K562 (cell line): ENCODE measurements at regions not wholly inside any gene's neighbourhood (a gene's known extent, or its start where the extent isn't known, plus 50 kb on each side); places are given as distances from the start of the nearest gene placed in this dataset.

ENCODE experiments used
- ATAC-seq: fragments of 200-7000 bp; cut with Tn5 transposase; 3 replicates; pipeline ENCODE4 v1.9.1; 2020; ENCODE audit warnings: moderate library complexity
- BruUV-seq: library from RNA; stranded (reverse); fragments of 400-500 nt; replicated peaks from 2 replicates; lab custom pipeline; 2021; lab: Mats Ljungman, UMichigan
- CTCF ChIA-PET: fragments of 300-600 bp; formaldehyde crosslinking; extraction: SDS; loops from one replicate; lab custom pipeline; 2021; ENCODE audit warnings: low intra/inter-chr PET ratio; lab: Yijun Ruan, JAX
- POLR2A ChIA-PET: fragments of 300-600, 350-650 bp; sonication (Branson Sonifier 250); formaldehyde crosslinking; extraction: SDS; loops from one replicate; lab custom pipeline; 2021; ENCODE audit warnings: antibody characterized with exemption, inconsistent platforms; lab: Yijun Ruan, JAX
- DNase-seq, 4 experiments: peaks; one replicate each; pipeline versions ENCODE4 v3.0.0 to v3.0.0-alpha.2; 2011 to 2018; ENCODE audit warnings: low spot score in 3 of 4, mixed read lengths in 3 of 4; ENCODE audit errors: extremely low read depth in 1 of 4
- FAIRE-seq: peaks from 2 replicates; lab custom pipeline; 2011; peaks lifted over from hg19 to GRCh38; lab: Jason Lieb, UNC
- H2AFZ ChIP-seq: 2 replicates; pipeline ENCODE4 v1.6.0; 2011; ENCODE audit warnings: low read depth, low read length, control low read depth, inconsistent platforms
- H3K27ac ChIP-seq: fragments of 200-600 bp; 3 replicates; pipeline ENCODE4 v1.8.0; 2011; ENCODE audit warnings: low read depth, mild to moderate bottlenecking, control low read depth, inconsistent platforms, low read length, moderate library complexity, mixed read lengths; ENCODE audit errors: extremely low read depth
- H3K27me3 ChIP-seq, 2 experiments: fragments of 300-600 bp in 1 of 2; 2 replicates in 1 of 2; 3 replicates in 1 of 2; pipeline versions ENCODE4 v1.6.0 to v1.8.0; 2011; ENCODE audit warnings: inconsistent platforms in 2 of 2, low read length in 2 of 2, mild to moderate bottlenecking in 1 of 2, mixed read lengths in 1 of 2, moderate library complexity in 1 of 2; ENCODE audit not compliant: control insufficient read depth in 2 of 2, insufficient read depth in 2 of 2
- H3K36me3 ChIP-seq: fragments of 300-600 bp; 3 replicates; pipeline ENCODE4 v1.8.0; 2011; ENCODE audit warnings: mild to moderate bottlenecking, low read length, inconsistent platforms; ENCODE audit not compliant: control insufficient read depth, insufficient read depth
- H3K4me1 ChIP-seq, 2 experiments: fragments of 200-600 bp in 1 of 2; replicated peaks in 1 of 2; 2 replicates in 1 of 2; 3 replicates in 1 of 2; pipeline versions ENCODE4 v1.5.1 to v1.8.0; 2011; ENCODE audit warnings: inconsistent platforms in 2 of 2, low read length in 2 of 2, mild to moderate bottlenecking in 1 of 2, mixed read lengths in 1 of 2, moderate library complexity in 1 of 2; ENCODE audit not compliant: control insufficient read depth in 2 of 2, insufficient read depth in 2 of 2
- H3K4me2 ChIP-seq: 2 replicates; pipeline ENCODE4 v1.6.1; 2011; ENCODE audit warnings: low read length, control low read depth, inconsistent platforms, mixed read lengths; ENCODE audit not compliant: insufficient read depth
- H3K4me3 ChIP-seq: fragments of 200-600 bp; sonication (generic), shearing (Covaris generic); 2 replicates; pipeline ENCODE4 v1.5.1; 2016; ENCODE audit warnings: control low read depth, inconsistent platforms
- H3K79me2 ChIP-seq: fragments of 200-600 bp; 3 replicates; pipeline ENCODE4 v1.8.0; 2011; ENCODE audit warnings: low read length, inconsistent platforms; ENCODE audit not compliant: control insufficient read depth, insufficient read depth
- H3K9ac ChIP-seq, 2 experiments: 2 replicates each; pipeline versions ENCODE4 v1.6.0 to v1.6.1; 2011; ENCODE audit warnings: low read depth in 2 of 2, low read length in 2 of 2, control low read depth in 1 of 2, inconsistent platforms in 1 of 2, mild to moderate bottlenecking in 1 of 2, mixed read lengths in 1 of 2; ENCODE audit not compliant: insufficient read depth in 1 of 2
- H3K9me1 ChIP-seq: one replicate; pipeline ENCODE4 v1.6.0; 2011; ENCODE audit warnings: inconsistent platforms, mild to moderate bottlenecking, low read length, moderate library complexity; ENCODE audit not compliant: control insufficient read depth, insufficient read depth
- H3K9me3 ChIP-seq: replicated peaks from 2 replicates; pipeline ENCODE4 v1.5.1; 2011; ENCODE audit warnings: low read depth, low read length, inconsistent platforms; ENCODE audit not compliant: control insufficient read depth, insufficient read depth
- H4K20me1 ChIP-seq: replicated peaks from 2 replicates; pipeline ENCODE4 v1.6.1; 2011; ENCODE audit warnings: low read length, inconsistent platforms, mixed read lengths; ENCODE audit not compliant: control insufficient read depth, insufficient read depth
- GTF2A2 ChIP-seq: IDR thresholded peaks from 2 replicates; pipeline ENCODE4 v1.6.1; 2016; ENCODE audit warnings: mild to moderate bottlenecking, missing genetic modification characterization, missing compliant biosample characterization
- HIVEP1 ChIP-seq: fragments of 250-450 bp; sonication (Bioruptor Pico); IDR thresholded peaks from 2 replicates; pipeline ENCODE4 v1.4.0; 2020; ENCODE audit warnings: mild to moderate bottlenecking
- MEF2A ChIP-seq: IDR thresholded peaks from 2 replicates; pipeline ENCODE4 v1.6.1; 2011; ENCODE audit warnings: low read depth, mild to moderate bottlenecking, low read length, moderate library complexity; ENCODE audit not compliant: control insufficient read depth
- SETDB1 ChIP-seq: IDR thresholded peaks from one replicate; pipeline ENCODE4 v1.6.1; 2012; ENCODE audit warnings: low read length, control low read depth, inconsistent platforms
- ZNF224 ChIP-seq: sonication (generic); formaldehyde crosslinking; IDR thresholded peaks from 2 replicates; pipeline ENCODE4 v1.8.0; 2022; ENCODE audit warnings: mild to moderate bottlenecking, missing genetic modification reagents
- ZNF274 ChIP-seq: IDR thresholded peaks from 2 replicates; pipeline ENCODE4 v1.6.1; 2011; ENCODE audit warnings: low read depth, mild to moderate bottlenecking, low read length, moderate library complexity, borderline replicate concordance
- ZNF324 ChIP-seq: fragments of 250-450 bp; sonication (Bioruptor Pico); IDR thresholded peaks from 2 replicates; pipeline ENCODE4 v1.4.0; 2020; ENCODE audit warnings: mild to moderate bottlenecking
- ZNF408 ChIP-seq: fragments of 250-450 bp; sonication (Bioruptor Pico); IDR thresholded peaks from 2 replicates; pipeline ENCODE4 v1.4.0; 2020; ENCODE audit warnings: low read depth, mild to moderate bottlenecking, moderate library complexity
- ZNF589 ChIP-seq: fragments of 200-800 bp; sonication (Bioruptor generic); IDR thresholded peaks from 2 replicates; pipeline ENCODE4 v1.6.1; 2016; ENCODE audit warnings: low read depth, missing genetic modification characterization, missing compliant biosample characterization
- WGBS: fragments of 100-300 bp; shearing (Covaris generic); methylation state at CpG from one replicate; pipeline ENCODE4 v1.1.6; 2016; ENCODE audit warnings: low coverage, mixed read lengths; ENCODE audit not compliant: insufficient coverage; ENCODE audit errors: missing lambda C conversion rate; 5-methylcytosine and 5-hydroxymethylcytosine counted together
- in situ Hi-C: fragments of 300-500 bp; cut with MboI; formaldehyde crosslinking; loops from 4 replicates; pipeline ENCODE4 v1.15.0; 2018; ENCODE audit warnings: inconsistent platforms, mixed read lengths
- intact Hi-C: fragments of 100-400 bp; cut with micrococcal nuclease; formaldehyde crosslinking; loops from 2 replicates; pipeline ENCODE4 v1.14.2; 2022
- TF ChIP-seq, protein P1 (sequence below): fragments of 250-450 bp; sonication (Bioruptor Pico); IDR thresholded peaks from 2 replicates; pipeline ENCODE4 v1.8.0; 2021; ENCODE audit warnings: borderline replicate concordance, mild to moderate bottlenecking, moderate library complexity; ENCODE audit not compliant: poor library complexity, severe bottlenecking
- TF ChIP-seq, protein P2 (sequence below): fragments of 450-650 bp; formaldehyde crosslinking; IDR thresholded peaks from 2 replicates; pipeline ENCODE4 v1.4.0; 2022; ENCODE audit warnings: missing genetic modification characterization

DNA sequence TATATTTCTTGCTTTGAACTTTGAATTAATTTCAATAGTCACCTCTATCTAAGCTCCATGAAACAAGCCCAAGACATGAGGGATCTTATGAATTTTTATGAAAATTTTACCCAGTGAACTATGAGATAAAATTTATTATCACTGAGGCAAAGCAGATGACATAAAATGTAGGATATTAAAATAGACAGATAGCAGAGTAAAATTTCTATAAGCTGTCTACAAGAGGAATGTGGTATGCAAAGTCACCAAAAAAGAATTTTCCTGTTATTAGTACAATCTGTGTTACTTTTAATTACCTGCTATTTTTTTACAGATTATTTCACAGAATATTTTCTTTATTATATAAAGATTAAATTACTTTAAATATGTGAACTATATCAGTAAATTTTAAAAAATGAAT lies 2312.6 kb downstream of the PCDH9 start:
- CTCF ChIA-PET, result no interaction called here
- POLR2A ChIA-PET, result interaction anchor here (0.6 kb wide), 1 partner anchor 1312 kb away, joined by 3 read pairs; no protein-coding TSS in a partner anchor
- in situ Hi-C loops (no loop called here), intact Hi-C loops (no loop called here)
- no peak overlapping the region for H3K27ac ChIP-seq
- TF ChIP-seq MEF2A, result no peak
- no peak overlapping the region for H3K9ac ChIP-seq
- H3K4me2 ChIP-seq, result no peak overlapping the region
- FAIRE-seq, result no peak
- H3K36me3 ChIP-seq, result no peaks in the 10 kb centered on the region
- H2AFZ ChIP-seq, result no peak overlapping the region
- no peaks in the 10 kb centered on the region for H3K4me1 ChIP-seq
- no peaks in the 10 kb centered on the region for H3K9me1 ChIP-seq
- H3K79me2 ChIP-seq, result no peaks in the 10 kb centered on the region
- no peaks in the 10 kb centered on the region for H3K9me3 ChIP-seq
- no peak for ATAC-seq
- BruUV-seq, result no TSS peak
- DNase-seq, result no peak
- H4K20me1 ChIP-seq, result no peaks in the 10 kb centered on the region
- no peak overlapping the region for H3K4me3 ChIP-seq
- H3K27me3 ChIP-seq, result no peaks in the 10 kb centered on the region

DNA sequence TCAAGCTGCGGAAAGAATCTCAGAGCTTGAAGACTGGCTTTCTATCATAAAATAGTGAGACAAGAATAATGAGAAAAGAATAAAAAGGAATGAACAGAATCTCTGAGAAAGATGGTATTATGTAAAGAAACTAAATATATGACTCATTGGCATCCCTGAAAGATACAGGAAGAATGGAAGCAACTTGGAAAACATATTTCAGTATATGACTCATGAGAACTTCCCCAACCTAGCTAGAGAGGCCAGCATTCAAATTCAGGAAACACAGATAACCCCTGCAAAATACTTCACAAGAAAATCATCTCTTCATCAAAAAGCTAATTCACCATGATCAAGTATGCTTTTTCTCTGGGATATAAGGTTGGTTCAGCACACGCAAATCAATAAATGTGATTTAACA lies 2318.0 kb downstream of the PCDH9 start:
- DNase-seq (no peak), FAIRE-seq (no peak), ATAC-seq (no peak)
- intact Hi-C loops, result no loop called here
- H3K27me3 ChIP-seq, result no peaks in the 10 kb centered on the region
- H3K36me3 ChIP-seq, result no peaks in the 10 kb centered on the region
- no peaks in the 10 kb centered on the region for H3K9me3 ChIP-seq
- H3K79me2 ChIP-seq, result no peaks in the 10 kb centered on the region
- in situ Hi-C loops, result no loop called here
- no peaks in the 10 kb centered on the region for H3K4me1 ChIP-seq
- H3K9ac ChIP-seq, result no peak overlapping the region
- H3K27ac ChIP-seq, result no peak overlapping the region
- no peak overlapping the region for H2AFZ ChIP-seq
- BruUV-seq, result no TSS peak
- H4K20me1 ChIP-seq, result no peaks in the 10 kb centered on the region
- 0% methylated on average over 1 of the region's 2 CpGs for WGBS
- H3K4me3 ChIP-seq, result no peak overlapping the region
- H3K4me2 ChIP-seq, result no peak overlapping the region
- ChIA-PET CTCF (no interaction called here), POLR2A (no interaction called here)
- H3K9me1 ChIP-seq, result no peaks in the 10 kb centered on the region
- TF ChIP-seq ZNF589 (CRISPR knock-in tag) (no peak), HIVEP1 (CRISPR knock-in tag) (no peak), ZNF224 (CRISPR knock-in tag) (no peak), SETDB1 (no peak), ZNF324 (CRISPR knock-in tag) (no peak), GTF2A2 (tag) (no peak), ZNF408 (no peak), ZNF274 (no peak)
- TF ChIP-seq, protein P1, sequence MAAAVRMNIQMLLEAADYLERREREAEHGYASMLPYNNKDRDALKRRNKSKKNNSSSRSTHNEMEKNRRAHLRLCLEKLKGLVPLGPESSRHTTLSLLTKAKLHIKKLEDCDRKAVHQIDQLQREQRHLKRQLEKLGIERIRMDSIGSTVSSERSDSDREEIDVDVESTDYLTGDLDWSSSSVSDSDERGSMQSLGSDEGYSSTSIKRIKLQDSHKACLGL, result no peak
- TF ChIP-seq, protein P2, sequence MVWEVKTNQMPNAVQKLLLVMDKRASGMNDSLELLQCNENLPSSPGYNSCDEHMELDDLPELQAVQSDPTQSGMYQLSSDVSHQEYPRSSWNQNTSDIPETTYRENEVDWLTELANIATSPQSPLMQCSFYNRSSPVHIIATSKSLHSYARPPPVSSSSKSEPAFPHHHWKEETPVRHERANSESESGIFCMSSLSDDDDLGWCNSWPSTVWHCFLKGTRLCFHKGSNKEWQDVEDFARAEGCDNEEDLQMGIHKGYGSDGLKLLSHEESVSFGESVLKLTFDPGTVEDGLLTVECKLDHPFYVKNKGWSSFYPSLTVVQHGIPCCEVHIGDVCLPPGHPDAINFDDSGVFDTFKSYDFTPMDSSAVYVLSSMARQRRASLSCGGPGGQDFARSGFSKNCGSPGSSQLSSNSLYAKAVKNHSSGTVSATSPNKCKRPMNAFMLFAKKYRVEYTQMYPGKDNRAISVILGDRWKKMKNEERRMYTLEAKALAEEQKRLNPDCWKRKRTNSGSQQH, result no peak
